ENCODE measurements at regions not wholly inside any gene's neighbourhood (a gene's known extent, or its start where the extent isn't known, plus 50 kb on each side); places are given as distances from the start of the nearest gene placed in this dataset.

GRCh38 chrX:150192816-150193215 is 170.3 kb upstream of the MAMLD1 start:
- no peak for TF ChIP-seq CTCF (IDR thresholded peaks at IDR 0.05; ENCODE audit: poor library complexity)
- TF ChIP-seq EZH2 (IDR thresholded peaks at IDR 0.05; ENCODE audit: borderline replicate concordance) = no peak
